ENCODE measurements at regions not wholly inside any gene's neighbourhood (a gene's known extent, or its start where the extent isn't known, plus 50 kb on each side); places are given as distances from the start of the nearest gene placed in this dataset.
"Not testable (repeated sequence)": the region's sequence is repeated elsewhere in the genome, so short reads cannot be mapped to it uniquely, and the experiment has no call there.

DNA sequence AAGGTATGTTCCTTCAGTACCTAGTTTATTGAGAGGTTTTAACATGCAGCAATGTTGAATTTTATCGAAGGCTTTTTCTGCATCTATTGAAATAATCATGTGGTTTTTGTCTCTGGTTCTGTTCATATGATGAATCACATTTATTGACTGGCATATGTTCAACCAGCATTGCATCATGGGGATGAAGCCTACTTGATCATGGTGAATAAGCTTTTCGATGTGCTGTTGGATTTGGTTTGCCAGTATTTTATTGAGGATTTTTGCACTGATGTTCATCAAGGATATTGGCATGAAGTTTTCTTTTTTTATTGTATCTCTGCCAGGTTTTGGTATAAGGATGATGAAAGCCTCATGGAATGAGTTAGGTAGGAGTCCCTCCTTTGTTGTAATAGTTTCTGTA, 204.0 kb upstream of the GNAI1 start:
- no peak overlapping the region for H3K4me3 ChIP-seq
- no peak for DNase-seq (ENCODE audit: low read depth, low spot score)
- no peak overlapping the region for H3K9ac ChIP-seq (ENCODE audit: insufficient read length)
- H3K27ac ChIP-seq: no peak overlapping the region
- TF ChIP-seq POLR2AphosphoS5 (IDR thresholded peaks at IDR 0.05; ENCODE audit: borderline replicate concordance, low read depth, low read length) (no peak), EZH2 (IDR thresholded peaks at IDR 0.05) (no peak), FOXP2 (optimal IDR thresholded peaks at IDR 0.05; ENCODE audit: control extremely low read depth, extremely low read length, insufficient read depth) (no peak)
- no peaks in the 10 kb centered on the region for H3K9me3 ChIP-seq (ENCODE audit: low read depth, low read length)
- no peaks in the 10 kb centered on the region for H3K36me3 ChIP-seq (ENCODE audit: insufficient read depth, low read length)

GRCh38 chr7:79927116-79927515, 207.5 kb upstream of the GNAI1 start:
- no peaks in the 10 kb centered on the region for H3K9me3 ChIP-seq (ENCODE audit: low read depth, low read length)
- TF ChIP-seq FOXP2 (optimal IDR thresholded peaks at IDR 0.05; ENCODE audit: control extremely low read depth, extremely low read length, insufficient read depth) (no peak), EZH2 (IDR thresholded peaks at IDR 0.05) (no peak), POLR2AphosphoS5 (IDR thresholded peaks at IDR 0.05; ENCODE audit: borderline replicate concordance, low read depth, low read length) (no peak)
- H3K36me3 ChIP-seq (ENCODE audit: insufficient read depth, low read length): no peaks in the 10 kb centered on the region
- no peak overlapping the region for H3K4me3 ChIP-seq
- H3K9ac ChIP-seq (ENCODE audit: insufficient read length): no peak overlapping the region
- no peak overlapping the region for H3K27ac ChIP-seq
- DNase-seq (ENCODE audit: low read depth, low spot score): no peak

DNA sequence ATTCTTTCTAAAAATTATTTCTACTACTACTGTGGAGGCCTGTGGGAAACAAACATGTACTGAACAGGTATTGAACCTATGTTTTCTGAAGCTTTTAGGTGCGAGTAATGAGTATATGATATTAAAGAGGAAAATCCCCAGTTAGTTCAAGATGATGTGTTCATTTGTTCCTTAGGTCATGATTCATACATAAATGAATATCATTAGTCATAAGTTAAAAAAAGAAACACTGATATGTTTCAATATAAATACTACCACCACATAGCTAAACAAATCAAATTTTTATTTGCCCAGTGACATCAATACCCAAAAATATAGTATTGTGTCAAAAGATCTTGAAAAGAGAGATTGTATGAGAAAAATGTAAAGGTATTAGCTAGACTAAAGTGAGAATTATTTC, 210.7 kb upstream of the GNAI1 start:
- DNase-seq (ENCODE audit: low read depth, low spot score): no peak
- no peak overlapping the region for H3K4me3 ChIP-seq
- no peak overlapping the region for H3K27ac ChIP-seq
- TF ChIP-seq FOXP2 (optimal IDR thresholded peaks at IDR 0.05; ENCODE audit: control extremely low read depth, extremely low read length, insufficient read depth) (no peak), POLR2AphosphoS5 (IDR thresholded peaks at IDR 0.05; ENCODE audit: borderline replicate concordance, low read depth, low read length) (no peak), EZH2 (IDR thresholded peaks at IDR 0.05) (no peak)
- no peaks in the 10 kb centered on the region for H3K9me3 ChIP-seq (ENCODE audit: low read depth, low read length)
- no peaks in the 10 kb centered on the region for H3K36me3 ChIP-seq (ENCODE audit: insufficient read depth, low read length)
- no peak overlapping the region for H3K9ac ChIP-seq (ENCODE audit: insufficient read length)

DNA sequence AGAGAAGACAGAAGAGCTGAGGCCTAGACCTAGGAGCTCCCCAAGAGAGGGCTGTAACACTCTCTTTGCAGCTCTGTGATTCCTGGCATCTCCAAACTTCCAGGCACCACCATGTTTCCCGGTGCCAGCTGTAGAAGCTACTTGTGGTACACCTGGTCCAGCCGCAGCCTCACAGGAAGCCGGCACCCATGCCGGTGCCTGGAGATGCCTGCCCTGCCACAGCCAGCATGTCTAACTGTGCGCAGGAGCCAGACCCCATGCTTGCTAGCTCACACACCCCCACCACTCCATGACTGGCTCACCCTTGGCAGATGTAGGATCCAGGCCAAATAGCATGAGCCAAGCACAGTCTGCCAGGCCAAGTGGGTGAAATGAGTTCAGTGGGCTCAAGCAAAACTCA, 211.7 kb upstream of the GNAI1 start:
- TF ChIP-seq EZH2 (IDR thresholded peaks at IDR 0.05) (no peak), FOXP2 (optimal IDR thresholded peaks at IDR 0.05; ENCODE audit: control extremely low read depth, extremely low read length, insufficient read depth) (no peak), POLR2AphosphoS5 (IDR thresholded peaks at IDR 0.05; ENCODE audit: borderline replicate concordance, low read depth, low read length) (no peak)
- H3K4me3 ChIP-seq: no peak overlapping the region
- H3K36me3 ChIP-seq (ENCODE audit: insufficient read depth, low read length): no peaks in the 10 kb centered on the region
- H3K9me3 ChIP-seq (ENCODE audit: low read depth, low read length): no peaks in the 10 kb centered on the region
- H3K9ac ChIP-seq (ENCODE audit: insufficient read length): no peak overlapping the region
- no peak for DNase-seq (ENCODE audit: low read depth, low spot score)
- no peak overlapping the region for H3K27ac ChIP-seq

- H3K4me3 ChIP-seq: no peak overlapping the region
- no peak overlapping the region for H3K9ac ChIP-seq (ENCODE audit: insufficient read length)
- H3K27ac ChIP-seq: no peak overlapping the region
- no peak for DNase-seq (ENCODE audit: low read depth, low spot score)
- TF ChIP-seq EZH2 (IDR thresholded peaks at IDR 0.05) (no peak), FOXP2 (optimal IDR thresholded peaks at IDR 0.05; ENCODE audit: control extremely low read depth, extremely low read length, insufficient read depth) (no peak), POLR2AphosphoS5 (IDR thresholded peaks at IDR 0.05; ENCODE audit: borderline replicate concordance, low read depth, low read length) (no peak)
- H3K9me3 ChIP-seq (ENCODE audit: low read depth, low read length): no peaks in the 10 kb centered on the region
- no peaks in the 10 kb centered on the region for H3K36me3 ChIP-seq (ENCODE audit: insufficient read depth, low read length)
These were observed 212.7 kb upstream of the GNAI1 start for GRCh38 chr7:79921976-79922375.

- DNase-seq (ENCODE audit: low read depth, low spot score); H3K9me3 ChIP-seq (ENCODE audit: low read depth, low read length); H3K27ac ChIP-seq; H3K36me3 ChIP-seq (ENCODE audit: insufficient read depth, low read length); H3K4me3 ChIP-seq; H3K9ac ChIP-seq (ENCODE audit: insufficient read length): not testable (repeated sequence)
These were observed 216.0 kb upstream of the GNAI1 start for GRCh38 chr7:79918632-79919031.

- H3K9me3 ChIP-seq (ENCODE audit: low read depth, low read length); DNase-seq (ENCODE audit: low read depth, low spot score); H3K4me3 ChIP-seq; H3K27ac ChIP-seq; H3K9ac ChIP-seq (ENCODE audit: insufficient read length); H3K36me3 ChIP-seq (ENCODE audit: insufficient read depth, low read length): not testable (repeated sequence)
These were observed 219.3 kb upstream of the GNAI1 start for GRCh38 chr7:79915346-79915745.

- H3K9ac ChIP-seq (ENCODE audit: insufficient read length): no peak overlapping the region
- no peaks in the 10 kb centered on the region for H3K9me3 ChIP-seq (ENCODE audit: low read depth, low read length)
- no peak overlapping the region for H3K27ac ChIP-seq
- no peak overlapping the region for H3K4me3 ChIP-seq
- DNase-seq (ENCODE audit: low read depth, low spot score): no peak
- H3K36me3 ChIP-seq (ENCODE audit: insufficient read depth, low read length): no peaks in the 10 kb centered on the region
- TF ChIP-seq POLR2AphosphoS5 (IDR thresholded peaks at IDR 0.05; ENCODE audit: borderline replicate concordance, low read depth, low read length): no peak
- no peak for TF ChIP-seq EZH2 (IDR thresholded peaks at IDR 0.05)
- TF ChIP-seq FOXP2 (optimal IDR thresholded peaks at IDR 0.05; ENCODE audit: control extremely low read depth, extremely low read length, insufficient read depth): no peak
These were observed 222.4 kb upstream of the GNAI1 start for GRCh38 chr7:79912213-79912633.

DNA sequence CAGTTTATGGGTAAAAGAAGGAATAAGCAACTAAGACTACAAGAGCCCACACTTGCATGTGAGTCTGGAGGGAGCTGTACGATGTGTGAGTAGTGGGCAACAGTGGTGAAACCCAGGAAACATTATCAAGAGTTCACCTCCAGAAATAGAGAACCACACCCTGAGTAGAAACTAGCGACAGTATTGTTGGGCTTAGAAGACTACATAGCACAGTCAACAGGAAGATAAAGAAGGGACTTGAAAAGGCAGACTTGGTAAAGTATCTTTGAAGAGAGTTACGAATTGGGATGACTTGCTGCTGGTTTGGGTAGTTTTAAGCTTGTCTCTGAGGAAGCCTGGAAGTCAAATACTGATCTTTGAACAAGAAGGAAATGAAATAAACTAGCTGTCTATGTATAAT, 223.2 kb upstream of the GNAI1 start:
- Histone ChIP-seq H3K27ac (no peak overlapping the region), H3K36me3 (ENCODE audit: insufficient read depth, low read length) (no peaks in the 10 kb centered on the region), H3K9me3 (ENCODE audit: low read depth, low read length) (no peaks in the 10 kb centered on the region), H3K9ac (ENCODE audit: insufficient read length) (no peak overlapping the region), H3K4me3 (no peak overlapping the region)
- no peak for DNase-seq (ENCODE audit: low read depth, low spot score)
- no peak for TF ChIP-seq EZH2 (IDR thresholded peaks at IDR 0.05)
- no peak for TF ChIP-seq FOXP2 (optimal IDR thresholded peaks at IDR 0.05; ENCODE audit: control extremely low read depth, extremely low read length, insufficient read depth)
- TF ChIP-seq POLR2AphosphoS5 (IDR thresholded peaks at IDR 0.05; ENCODE audit: borderline replicate concordance, low read depth, low read length): no peak
